Heart left ventricle (tissue), 16 donors: ENCODE measurements at regions not wholly inside any gene's neighbourhood (a gene's known extent, or its start where the extent isn't known, plus 50 kb on each side); places are given as distances from the start of the nearest gene placed in this dataset.

ENCODE experiments used
- ATAC-seq, 4 donors: fragments of 200-7000 bp; cut with Tn5 transposase; one replicate each; pipeline ENCODE4 v1.9.1; 2020 to 2022; ENCODE audit warnings: moderate library complexity in 4 of 4, mild to moderate bottlenecking in 3 of 4, moderate number of reproducible peaks in 1 of 4
- DNase-seq, 5 donors: peaks; one replicate each; pipeline ENCODE4 v3.0.0-alpha.2; 2020
- H3K27ac ChIP-seq, 12 donors: fragments of 200-600 bp; sonication (generic) in 4 of 12; one replicate each; pipeline versions ENCODE4 v1.5.0 to v1.8.0; 2016 to 2022; ENCODE audit warnings: mild to moderate bottlenecking in 2 of 12
- H3K27me3 ChIP-seq, 9 donors: fragments of 200-600 bp; sonication (generic) in 2 of 9; one replicate each; pipeline versions ENCODE4 v1.5.1 to v1.8.0; 2016 to 2022; ENCODE audit warnings: mild to moderate bottlenecking in 3 of 9
- H3K36me3 ChIP-seq, 9 donors: fragments of 200-600 bp; sonication (generic) in 2 of 9; one replicate each; pipeline versions ENCODE4 v1.5.0 to v1.8.0; 2018 to 2022; ENCODE audit warnings: mild to moderate bottlenecking in 2 of 9
- H3K4me1 ChIP-seq, 12 donors: fragments of 200-600 bp; sonication (generic) in 4 of 12; one replicate each; pipeline versions ENCODE4 v1.5.0 to v1.8.0; 2016 to 2022; ENCODE audit warnings: mild to moderate bottlenecking in 3 of 12
- H3K4me3 ChIP-seq, 12 donors: fragments of 200-600 bp; sonication (generic) in 4 of 12; one replicate each; pipeline versions ENCODE4 v1.5.0 to v1.8.0; 2017 to 2022; ENCODE audit warnings: mild to moderate bottlenecking in 9 of 12, moderate library complexity in 4 of 12
- H3K9me3 ChIP-seq, 12 donors: fragments of 200-600 bp; sonication (generic) in 4 of 12; one replicate each; pipeline versions ENCODE4 v1.5.0 to v1.8.0; 2016 to 2022; ENCODE audit warnings: mild to moderate bottlenecking in 1 of 12
- POLR2A ChIP-seq, 2 donors: fragments of 450-650 bp; IDR thresholded peaks; one replicate each; pipeline ENCODE4 v1.6.1; 2017; ENCODE audit warnings: antibody characterized with exemption in 2 of 2, mild to moderate bottlenecking in 2 of 2, moderate library complexity in 2 of 2
- WGBS, 4 donors: extraction: QIAGEN DNeasy Blood & Tissue Kit in 2 of 4; methylation state at CpG; one replicate each; pipeline versions ENCODE4 v1.1.5 to v1.1.7; 2013 to 2018; 5-methylcytosine and 5-hydroxymethylcytosine counted together
- intact Hi-C, 10 donors: fragments of 100-400 bp; cut with DNase I; formaldehyde crosslinking; loops; one replicate each; pipeline versions ENCODE4 v1.11.1 to v1.14.2; 2022
- TF ChIP-seq, protein P1 (sequence below), 12 donors: fragments of 200-600 bp; sonication (generic) in 4 of 12; IDR thresholded peaks; one replicate each; pipeline versions ENCODE4 v1.5.0 to v1.8.0; 2018 to 2022; ENCODE audit warnings: antibody characterized with exemption in 12 of 12, mild to moderate bottlenecking in 5 of 12
- donor health status: ischemic (EF 13 %, LVEDD 7.1; RV severe dilation, severe dysfunction).
- donor health status: healthy with polysubstance abuse.
- donor health status: DM: no; HTN: yes; CAD: no.
- donor health status: DM: no; HTN: no; CAD: no.
- donor health status: ischemic (EF 25% LVEDD 6.9; RV normal size, moderate dysfunction).
- donor health status: ischemic (EF 25% LVEDD 5.7; RV mildly dilated, moderate dysfunction).
- donor health status: healthy.
- donor health status: DM: yes; HTN: yes; CAD: no.
- donor health status: ischemic (EF 35%, LVEDD 5.7; RV mildly dilated, moderate dysfunction).
- donor health status: nonischemic (EF 11% LVEDD 7.7; RV severe dilation, severe dysfunction).
- donor health status: DM: yes; HTN: yes; CAD: no.
- donor health status: PGD.
- donor health status: ischemic (EF 29% LVEDD 5.4; RV normal size, mild dysfunction).
- donor health status: nonischemic (EF 23%, LVEDD 6.1; RV moderate dilation, normal function).

DNA sequence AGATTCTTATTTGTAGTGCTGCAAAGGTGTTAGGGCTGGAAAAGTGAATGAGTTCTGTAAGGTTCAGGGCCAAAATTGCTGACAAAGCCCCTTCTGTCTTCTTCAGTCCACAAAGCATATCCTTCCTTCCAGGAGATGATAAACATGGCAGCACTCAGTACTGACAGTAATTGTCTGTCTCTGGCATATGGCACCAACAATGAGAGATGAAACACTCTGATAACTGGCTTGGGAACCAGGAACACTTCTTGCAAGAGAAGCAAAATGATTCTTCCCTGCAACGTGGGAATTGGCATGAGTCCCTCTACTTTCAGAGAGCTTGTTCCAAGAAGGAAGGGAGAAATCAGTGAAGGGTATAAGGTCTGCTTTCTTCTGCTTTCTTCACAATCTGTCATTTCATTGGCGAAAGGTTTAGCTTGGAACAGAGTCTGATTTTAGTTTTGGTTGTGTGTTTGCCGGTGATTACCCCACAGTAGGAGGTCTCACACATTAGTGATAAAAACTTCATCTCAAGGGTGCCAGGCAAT, 963.3 kb downstream of the NLGN4X start:
- Histone ChIP-seq H3K27me3 (no peaks in the 10 kb centered on the region), H3K4me1 (no peaks in the 10 kb centered on the region), H3K9me3 (peaks cover 0 to 6% (median 0%) of the 10 kb centered on the region in 12 donors), H3K4me3 (no peak overlapping the region), H3K36me3 (no peaks in the 10 kb centered on the region), H3K27ac (no peak overlapping the region)
- 51 to 73% (median 69%) methylated on average over 3 of the region's 3 CpGs for WGBS, 4 donors
- no peak for ATAC-seq
- TF ChIP-seq POLR2A (IDR thresholded peaks at IDR 0.05), result no peak
- TF ChIP-seq, protein P1, sequence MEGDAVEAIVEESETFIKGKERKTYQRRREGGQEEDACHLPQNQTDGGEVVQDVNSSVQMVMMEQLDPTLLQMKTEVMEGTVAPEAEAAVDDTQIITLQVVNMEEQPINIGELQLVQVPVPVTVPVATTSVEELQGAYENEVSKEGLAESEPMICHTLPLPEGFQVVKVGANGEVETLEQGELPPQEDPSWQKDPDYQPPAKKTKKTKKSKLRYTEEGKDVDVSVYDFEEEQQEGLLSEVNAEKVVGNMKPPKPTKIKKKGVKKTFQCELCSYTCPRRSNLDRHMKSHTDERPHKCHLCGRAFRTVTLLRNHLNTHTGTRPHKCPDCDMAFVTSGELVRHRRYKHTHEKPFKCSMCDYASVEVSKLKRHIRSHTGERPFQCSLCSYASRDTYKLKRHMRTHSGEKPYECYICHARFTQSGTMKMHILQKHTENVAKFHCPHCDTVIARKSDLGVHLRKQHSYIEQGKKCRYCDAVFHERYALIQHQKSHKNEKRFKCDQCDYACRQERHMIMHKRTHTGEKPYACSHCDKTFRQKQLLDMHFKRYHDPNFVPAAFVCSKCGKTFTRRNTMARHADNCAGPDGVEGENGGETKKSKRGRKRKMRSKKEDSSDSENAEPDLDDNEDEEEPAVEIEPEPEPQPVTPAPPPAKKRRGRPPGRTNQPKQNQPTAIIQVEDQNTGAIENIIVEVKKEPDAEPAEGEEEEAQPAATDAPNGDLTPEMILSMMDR (IDR thresholded peaks at IDR 0.05), result no peak
- intact Hi-C loops, result no loop called here
- no peak for DNase-seq

- TF ChIP-seq, protein P1 (IDR thresholded peaks at IDR 0.05), result no peak
- no peak for TF ChIP-seq POLR2A (IDR thresholded peaks at IDR 0.05)
- no peaks in the 10 kb centered on the region for H3K9me3 ChIP-seq
- ATAC-seq (no peak), DNase-seq (no peak)
- no peaks in the 10 kb centered on the region for H3K4me1 ChIP-seq
- H3K36me3 ChIP-seq, result no peaks in the 10 kb centered on the region
- H3K4me3 ChIP-seq, result no peak overlapping the region
- H3K27ac ChIP-seq, result no peak overlapping the region
- intact Hi-C loops, result no loop called here
- no peaks in the 10 kb centered on the region for H3K27me3 ChIP-seq
- whole genome bisulfite sequencing, 4 donors, result 83 to 88% (median 85%) methylated on average over 5 of the region's 5 CpGs
These were observed 978.6 kb downstream of the NLGN4X start for GRCh38 chrX:5250106-5250505.

GRCh38 chrX:5242091-5242790, 986.4 kb downstream of the NLGN4X start:
- Histone ChIP-seq H3K27me3 (no peaks in the 10 kb centered on the region), H3K27ac (no peak overlapping the region), H3K4me3 (no peak overlapping the region), H3K4me1 (no peaks in the 10 kb centered on the region), H3K9me3 (no peaks in the 10 kb centered on the region), H3K36me3 (no peaks in the 10 kb centered on the region)
- intact Hi-C loops, result no loop called here
- 21 to 27% (median 25%) methylated on average over 7 of the region's 7 CpGs for WGBS, 4 donors
- ATAC-seq, result no peak
- TF ChIP-seq POLR2A (IDR thresholded peaks at IDR 0.05), result no peak
- TF ChIP-seq, protein P1 (IDR thresholded peaks at IDR 0.05), result no peak
- no peak for DNase-seq

GRCh38 chrX:5236749-5237148, 991.9 kb downstream of the NLGN4X start:
- H3K27me3 ChIP-seq, result no peaks in the 10 kb centered on the region
- no peaks in the 10 kb centered on the region for H3K9me3 ChIP-seq
- DNase-seq, result no peak
- intact Hi-C loops, result no loop called here
- no peak overlapping the region for H3K27ac ChIP-seq
- H3K36me3 ChIP-seq, result no peaks in the 10 kb centered on the region
- ATAC-seq, result no peak
- WGBS, 4 donors, result 90 to 95% (median 92%) methylated on average over 4 of the region's 4 CpGs
- H3K4me1 ChIP-seq, result no peaks in the 10 kb centered on the region
- no peak for TF ChIP-seq POLR2A (IDR thresholded peaks at IDR 0.05)
- TF ChIP-seq, protein P1 (IDR thresholded peaks at IDR 0.05), result no peak
- no peak overlapping the region for H3K4me3 ChIP-seq
